ENCODE measurements at regions not wholly inside any gene's neighbourhood (a gene's known extent, or its start where the extent isn't known, plus 50 kb on each side); places are given as distances from the start of the nearest gene placed in this dataset.

- TF ChIP-seq CTCF (IDR thresholded peaks at IDR 0.05) (no peak), POLR2A (IDR thresholded peaks at IDR 0.05) (no peak)
Measured at GRCh38 chr2:41420872-41421271, 626.9 kb upstream of the PKDCC start.
